ENCODE measurements at regions not wholly inside any gene's neighbourhood (a gene's known extent, or its start where the extent isn't known, plus 50 kb on each side); places are given as distances from the start of the nearest gene placed in this dataset.
A peak's percentile ranks its signal among the peaks of the same experiment; 100 is the strongest.

DNA sequence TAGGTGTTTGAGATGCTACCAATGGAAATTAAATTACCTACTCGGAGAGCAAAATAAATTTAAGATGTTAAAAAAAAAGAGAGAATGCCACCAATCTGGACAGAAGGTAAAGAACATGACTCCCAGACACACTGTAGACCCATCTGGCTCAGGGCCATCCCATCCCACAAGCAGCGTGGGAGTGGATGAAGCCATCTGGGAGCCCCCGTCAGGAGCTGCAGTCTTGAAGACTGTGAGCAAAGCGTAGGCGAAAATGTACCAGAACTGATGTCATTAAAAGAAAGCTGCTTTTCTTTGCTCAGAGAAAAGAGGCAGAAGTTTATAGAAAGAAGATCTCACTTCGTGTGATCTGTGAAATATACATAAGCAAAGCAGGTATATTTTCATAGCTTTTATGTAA, 815.7 kb downstream of the QKI start:
- Histone ChIP-seq H3K9me3 (ENCODE audit: control insufficient read depth, low read depth, low read length) (no peaks in the 10 kb centered on the region), H3K36me3 (ENCODE audit: control insufficient read depth, insufficient read depth, low read length) (no peaks in the 10 kb centered on the region), H3K4me1 (ENCODE audit: control insufficient read depth, insufficient read depth, low read length) (no peaks in the 10 kb centered on the region), H3K27ac (ENCODE audit: low read length) (no peak overlapping the region), H3K4me3 (ENCODE audit: low read length) (no peak overlapping the region), H3K27me3 (ENCODE audit: control insufficient read depth, insufficient read depth, low read length) (no peaks in the 10 kb centered on the region)
- DNase-seq = no peak
- 87% methylated on average over 4 of the region's 6 CpGs for WGBS (ENCODE audit: insufficient coverage, low lambda C conversion rate)

DNA sequence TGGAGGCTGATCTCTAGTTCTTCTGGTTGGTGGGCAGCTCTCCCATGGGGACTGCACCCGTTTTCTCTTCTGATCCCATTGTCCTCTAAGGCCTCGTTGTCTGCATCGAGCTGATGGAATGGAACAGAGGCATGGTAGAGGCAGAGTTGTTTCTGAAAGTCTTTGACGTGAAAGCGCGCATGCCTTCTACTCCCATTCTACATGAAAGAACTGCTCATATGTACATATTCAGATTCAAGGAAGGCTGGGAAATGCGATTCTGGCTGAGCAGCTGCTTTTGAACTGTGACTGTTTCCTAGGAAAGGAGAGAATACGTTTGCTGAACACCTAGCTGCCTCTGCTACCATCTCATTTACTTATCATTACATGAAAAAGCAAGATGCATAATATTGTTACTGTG, 815.2 kb downstream of the QKI start:
- no CpG with 5 or more reads among the region's 8 CpGs for WGBS (ENCODE audit: insufficient coverage, low lambda C conversion rate)
- Histone ChIP-seq H3K27ac (ENCODE audit: low read length) (no peak overlapping the region), H3K36me3 (ENCODE audit: control insufficient read depth, insufficient read depth, low read length) (no peaks in the 10 kb centered on the region), H3K9me3 (ENCODE audit: control insufficient read depth, low read depth, low read length) (no peaks in the 10 kb centered on the region), H3K27me3 (ENCODE audit: control insufficient read depth, insufficient read depth, low read length) (no peaks in the 10 kb centered on the region), H3K4me1 (ENCODE audit: control insufficient read depth, insufficient read depth, low read length) (no peaks in the 10 kb centered on the region), H3K4me3 (ENCODE audit: low read length) (no peak overlapping the region)
- DNase-seq = no peak

DNA sequence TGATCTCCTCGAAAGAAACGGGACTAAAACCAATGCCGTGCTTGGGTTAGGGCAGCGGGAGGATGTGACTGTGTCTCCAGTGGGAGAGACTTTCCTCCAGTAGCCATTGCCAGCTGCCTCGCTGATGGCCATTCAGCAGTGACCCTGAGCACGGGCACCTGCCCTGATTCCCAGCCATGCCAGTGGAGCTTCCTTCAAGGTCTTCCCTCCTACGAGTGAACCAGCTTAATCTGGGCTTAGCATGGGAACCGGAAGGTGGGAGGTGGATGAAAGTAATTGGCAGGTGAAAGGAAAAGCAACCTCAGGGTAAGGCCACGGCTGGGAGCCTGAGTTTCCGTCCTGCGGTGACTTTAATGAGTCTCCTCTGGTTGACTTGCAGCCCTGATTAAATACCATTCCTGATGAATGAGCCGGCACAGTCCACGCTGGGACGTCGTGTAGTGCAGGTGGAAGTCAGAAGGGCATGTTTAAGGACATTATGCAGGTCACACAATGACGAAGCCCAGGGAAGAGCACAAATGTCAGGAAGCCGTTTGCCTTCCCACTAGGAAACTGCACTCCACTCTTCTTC, 813.5 kb downstream of the QKI start:
- no CpG with 5 or more reads among the region's 17 CpGs for WGBS (ENCODE audit: insufficient coverage, low lambda C conversion rate)
- DNase-seq = no peak
- no peak overlapping the region for H3K4me3 ChIP-seq (ENCODE audit: low read length)
- H3K27me3 ChIP-seq (ENCODE audit: control insufficient read depth, insufficient read depth, low read length) = no peaks in the 10 kb centered on the region
- H3K9me3 ChIP-seq (ENCODE audit: control insufficient read depth, low read depth, low read length) = no peaks in the 10 kb centered on the region
- H3K4me1 ChIP-seq (ENCODE audit: control insufficient read depth, insufficient read depth, low read length) = no peaks in the 10 kb centered on the region
- no peaks in the 10 kb centered on the region for H3K36me3 ChIP-seq (ENCODE audit: control insufficient read depth, insufficient read depth, low read length)
- no peak overlapping the region for H3K27ac ChIP-seq (ENCODE audit: low read length)

DNA sequence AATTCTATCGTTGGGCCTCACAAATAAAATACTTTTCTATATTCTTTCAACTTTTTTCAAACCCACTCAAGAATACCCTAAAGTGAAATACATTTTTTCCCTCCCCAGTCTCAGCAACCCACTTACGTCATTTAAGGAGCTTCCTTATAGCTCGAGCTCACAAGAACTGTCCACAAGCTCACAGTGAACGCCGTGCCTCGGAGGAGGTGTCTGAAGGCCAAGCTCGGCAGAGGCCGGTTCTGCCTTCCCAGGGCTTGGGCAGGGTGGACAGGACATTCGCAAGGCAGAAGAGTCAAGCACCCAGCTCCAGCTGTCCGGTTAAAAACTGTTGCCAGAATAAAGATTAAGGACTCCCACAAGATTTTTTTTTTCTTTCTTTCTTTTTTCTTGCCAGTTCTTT, 802.3 kb downstream of the QKI start:
- H3K9me3 ChIP-seq (ENCODE audit: control insufficient read depth, low read depth, low read length) = no peaks in the 10 kb centered on the region
- H3K27me3 ChIP-seq (ENCODE audit: control insufficient read depth, insufficient read depth, low read length) = no peaks in the 10 kb centered on the region
- no peak overlapping the region for H3K4me3 ChIP-seq (ENCODE audit: low read length)
- H3K4me1 ChIP-seq (ENCODE audit: control insufficient read depth, insufficient read depth, low read length) = no peaks in the 10 kb centered on the region
- no peak overlapping the region for H3K27ac ChIP-seq (ENCODE audit: low read length)
- WGBS (ENCODE audit: insufficient coverage, low lambda C conversion rate) = 67% methylated on average over 1 of the region's 10 CpGs
- no peaks in the 10 kb centered on the region for H3K36me3 ChIP-seq (ENCODE audit: control insufficient read depth, insufficient read depth, low read length)
- peak in 1 of 2 donors; percentile 3 for DNase-seq

DNA sequence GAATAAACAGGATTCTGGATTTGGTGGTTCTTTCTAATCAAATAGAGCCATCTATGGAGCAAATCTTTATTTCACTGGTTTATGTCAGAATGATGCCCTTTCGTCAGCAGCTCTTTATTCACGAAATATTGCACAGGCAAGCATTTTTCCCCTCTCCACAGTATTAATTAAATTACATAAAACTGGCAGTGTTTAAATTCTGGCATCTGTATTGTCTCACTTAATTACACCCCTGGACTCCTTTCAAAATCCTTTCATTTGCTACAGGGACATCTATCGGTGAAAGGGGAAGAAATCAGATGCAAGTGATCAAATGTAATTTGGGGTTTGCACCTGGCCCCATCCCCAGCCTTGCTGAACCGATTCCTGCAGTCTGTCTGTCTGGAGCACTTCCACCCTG, 801.9 kb downstream of the QKI start:
- 80% methylated on average over 1 of the region's 4 CpGs for WGBS (ENCODE audit: insufficient coverage, low lambda C conversion rate)
- no peak overlapping the region for H3K27ac ChIP-seq (ENCODE audit: low read length)
- H3K36me3 ChIP-seq (ENCODE audit: control insufficient read depth, insufficient read depth, low read length) = no peaks in the 10 kb centered on the region
- DNase-seq = peak in 1 of 2 donors; percentile 2
- no peaks in the 10 kb centered on the region for H3K27me3 ChIP-seq (ENCODE audit: control insufficient read depth, insufficient read depth, low read length)
- H3K9me3 ChIP-seq (ENCODE audit: control insufficient read depth, low read depth, low read length) = no peaks in the 10 kb centered on the region
- no peak overlapping the region for H3K4me3 ChIP-seq (ENCODE audit: low read length)
- H3K4me1 ChIP-seq (ENCODE audit: control insufficient read depth, insufficient read depth, low read length) = no peaks in the 10 kb centered on the region

DNA sequence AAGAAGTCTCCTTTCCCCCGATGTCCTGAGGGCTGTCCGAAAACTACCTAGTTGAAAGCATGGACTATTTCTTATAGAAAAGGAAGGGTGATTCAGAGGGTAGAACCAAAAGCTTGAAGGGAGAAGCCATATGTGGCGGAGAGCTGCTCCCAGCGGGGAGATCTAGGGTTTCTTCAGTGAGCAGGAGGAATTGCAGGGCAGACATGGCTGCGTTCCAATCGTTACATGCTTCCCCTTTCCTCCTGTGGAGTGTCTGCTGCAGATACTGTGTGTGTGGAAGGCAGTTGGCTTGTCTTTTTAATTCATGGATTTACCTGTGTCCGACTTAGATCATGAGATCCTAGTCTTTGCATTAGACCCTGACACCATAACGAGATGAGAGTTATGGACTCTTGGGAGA, 799.5 kb downstream of the QKI start:
- H3K9me3 ChIP-seq (ENCODE audit: control insufficient read depth, low read depth, low read length) = no peaks in the 10 kb centered on the region
- no peak for DNase-seq
- H3K4me3 ChIP-seq (ENCODE audit: low read length) = no peak overlapping the region
- no peaks in the 10 kb centered on the region for H3K4me1 ChIP-seq (ENCODE audit: control insufficient read depth, insufficient read depth, low read length)
- no peaks in the 10 kb centered on the region for H3K27me3 ChIP-seq (ENCODE audit: control insufficient read depth, insufficient read depth, low read length)
- no CpG with 5 or more reads among the region's 8 CpGs for WGBS (ENCODE audit: insufficient coverage, low lambda C conversion rate)
- no peaks in the 10 kb centered on the region for H3K36me3 ChIP-seq (ENCODE audit: control insufficient read depth, insufficient read depth, low read length)
- H3K27ac ChIP-seq (ENCODE audit: low read length) = no peak overlapping the region

DNA sequence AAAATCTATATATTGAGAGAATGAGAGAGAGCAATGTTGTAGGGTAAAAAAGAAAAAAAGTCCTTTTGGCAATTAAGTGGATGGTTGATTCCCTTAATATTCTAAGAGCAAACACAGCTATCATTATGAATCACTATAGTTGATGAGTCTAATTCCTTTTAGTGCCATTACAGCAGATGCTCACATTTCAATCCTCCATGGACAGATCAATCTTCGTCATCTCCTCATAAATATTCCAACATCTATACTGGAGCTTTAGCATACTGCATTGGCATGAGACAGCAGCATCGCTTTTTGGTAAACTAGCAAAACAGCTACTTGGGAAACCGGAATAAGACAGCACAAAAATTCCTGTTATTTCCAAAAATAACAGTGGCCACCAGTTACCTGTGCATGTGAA, 796.7 kb downstream of the QKI start:
- Histone ChIP-seq H3K9me3 (ENCODE audit: control insufficient read depth, low read depth, low read length) (no peaks in the 10 kb centered on the region), H3K4me3 (ENCODE audit: low read length) (no peak overlapping the region), H3K36me3 (ENCODE audit: control insufficient read depth, insufficient read depth, low read length) (no peaks in the 10 kb centered on the region), H3K27me3 (ENCODE audit: control insufficient read depth, insufficient read depth, low read length) (no peaks in the 10 kb centered on the region), H3K27ac (ENCODE audit: low read length) (no peak overlapping the region), H3K4me1 (ENCODE audit: control insufficient read depth, insufficient read depth, low read length) (no peaks in the 10 kb centered on the region)
- DNase-seq = no peak
- WGBS (ENCODE audit: insufficient coverage, low lambda C conversion rate) = 100% methylated on average over 1 of the region's 3 CpGs

DNA sequence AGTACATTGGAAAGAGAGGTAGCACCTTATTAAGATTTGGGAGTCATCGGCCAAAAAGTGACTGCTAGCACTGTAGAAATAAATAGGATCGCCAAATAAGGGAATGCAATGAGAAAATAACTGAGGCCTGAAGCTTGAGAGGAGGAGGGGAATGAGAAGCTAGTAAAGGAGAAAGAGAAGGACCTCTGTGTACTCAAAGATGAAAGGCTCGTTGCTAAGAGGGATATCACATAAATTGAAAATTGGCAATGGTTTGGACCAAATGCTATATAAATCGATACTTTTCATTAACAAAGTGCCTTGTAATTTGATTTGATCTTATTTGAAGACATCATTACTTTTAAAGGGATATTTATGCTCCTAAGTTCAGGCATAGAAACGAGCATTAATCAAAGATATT, 796.3 kb downstream of the QKI start:
- DNase-seq = no peak
- H3K27me3 ChIP-seq (ENCODE audit: control insufficient read depth, insufficient read depth, low read length) = no peaks in the 10 kb centered on the region
- no peaks in the 10 kb centered on the region for H3K4me1 ChIP-seq (ENCODE audit: control insufficient read depth, insufficient read depth, low read length)
- H3K36me3 ChIP-seq (ENCODE audit: control insufficient read depth, insufficient read depth, low read length) = no peaks in the 10 kb centered on the region
- no peaks in the 10 kb centered on the region for H3K9me3 ChIP-seq (ENCODE audit: control insufficient read depth, low read depth, low read length)
- 86% methylated on average over 3 of the region's 5 CpGs for WGBS (ENCODE audit: insufficient coverage, low lambda C conversion rate)
- H3K27ac ChIP-seq (ENCODE audit: low read length) = no peak overlapping the region
- no peak overlapping the region for H3K4me3 ChIP-seq (ENCODE audit: low read length)

DNA sequence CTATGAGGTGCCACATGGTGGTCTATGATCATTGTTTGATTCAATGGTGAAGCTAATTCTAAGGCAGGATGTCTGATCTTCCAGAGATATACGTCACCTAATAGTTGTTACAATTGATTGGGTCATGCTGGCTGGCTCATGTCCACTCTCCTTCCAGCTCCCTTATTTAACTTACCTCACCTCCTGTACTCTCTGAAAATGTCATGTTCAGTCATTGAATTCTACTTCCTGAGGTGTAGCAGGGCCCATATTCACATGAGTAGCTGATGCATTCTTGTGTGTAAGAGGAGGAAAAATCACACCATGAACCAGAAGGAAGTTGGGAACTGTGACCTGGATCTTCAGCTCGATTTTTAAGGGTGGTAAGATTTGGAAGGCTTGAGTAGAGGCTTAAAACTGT, 795.8 kb downstream of the QKI start:
- no peak for DNase-seq
- no peak overlapping the region for H3K27ac ChIP-seq (ENCODE audit: low read length)
- H3K9me3 ChIP-seq (ENCODE audit: control insufficient read depth, low read depth, low read length) = no peaks in the 10 kb centered on the region
- H3K27me3 ChIP-seq (ENCODE audit: control insufficient read depth, insufficient read depth, low read length) = no peaks in the 10 kb centered on the region
- no peak overlapping the region for H3K4me3 ChIP-seq (ENCODE audit: low read length)
- no peaks in the 10 kb centered on the region for H3K36me3 ChIP-seq (ENCODE audit: control insufficient read depth, insufficient read depth, low read length)
- WGBS (ENCODE audit: insufficient coverage, low lambda C conversion rate) = 75% methylated on average over 1 of the region's 2 CpGs
- H3K4me1 ChIP-seq (ENCODE audit: control insufficient read depth, insufficient read depth, low read length) = no peaks in the 10 kb centered on the region

DNA sequence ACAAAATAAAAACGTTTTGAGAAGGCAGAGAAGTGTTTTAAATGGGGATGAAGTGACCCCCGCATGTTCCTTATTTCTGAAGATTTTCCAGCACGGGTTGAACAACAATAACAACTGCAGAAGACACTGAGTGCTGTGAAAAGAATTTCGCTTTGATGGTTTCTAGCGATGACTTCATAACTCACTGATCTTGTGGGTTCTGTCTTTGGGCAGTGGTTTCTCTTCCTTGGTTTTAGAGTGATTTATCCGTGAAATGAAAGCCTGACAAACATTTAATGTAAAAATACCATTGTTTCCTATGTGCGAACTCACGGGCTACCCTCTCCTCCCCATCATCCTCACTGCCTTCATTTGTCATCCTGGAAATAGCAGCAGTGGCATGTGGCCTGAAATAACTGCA, 793.9 kb downstream of the QKI start:
- Histone ChIP-seq H3K4me3 (ENCODE audit: low read length) (no peak overlapping the region), H3K27ac (ENCODE audit: low read length) (no peak overlapping the region), H3K9me3 (ENCODE audit: control insufficient read depth, low read depth, low read length) (no peaks in the 10 kb centered on the region), H3K36me3 (ENCODE audit: control insufficient read depth, insufficient read depth, low read length) (no peaks in the 10 kb centered on the region), H3K27me3 (ENCODE audit: control insufficient read depth, insufficient read depth, low read length) (no peaks in the 10 kb centered on the region), H3K4me1 (ENCODE audit: control insufficient read depth, insufficient read depth, low read length) (no peaks in the 10 kb centered on the region)
- DNase-seq = no peak
- 49% methylated on average over 4 of the region's 8 CpGs for WGBS (ENCODE audit: insufficient coverage, low lambda C conversion rate)

DNA sequence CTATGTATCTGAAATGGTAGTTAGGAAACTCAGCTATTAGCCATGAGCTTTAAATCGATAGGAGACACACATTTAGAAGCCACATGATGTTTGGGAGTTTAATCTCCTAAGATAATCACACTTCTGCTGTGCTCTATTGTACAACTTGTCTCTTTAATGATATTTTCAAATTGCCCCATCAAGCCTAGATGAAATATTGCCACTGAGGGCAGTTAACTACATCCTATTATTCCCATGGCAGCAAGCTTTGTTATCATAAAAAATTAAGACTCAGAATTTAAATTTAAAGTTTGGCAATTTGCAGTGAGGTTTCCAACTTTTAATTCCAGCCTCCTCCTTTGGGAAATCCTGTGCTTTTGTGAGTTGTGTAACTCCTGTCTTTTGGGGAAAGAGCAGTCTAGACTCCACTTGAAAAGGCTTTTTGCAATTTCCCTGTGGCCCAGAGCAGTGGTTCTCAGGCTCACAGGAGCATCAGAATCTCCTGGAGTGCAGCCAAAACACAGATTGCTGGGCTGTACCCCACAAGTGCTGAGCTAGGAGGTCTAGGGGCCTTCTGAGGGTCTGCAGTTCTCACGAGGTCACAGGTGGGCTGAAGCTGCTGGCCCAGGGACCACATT, 792.4 kb downstream of the QKI start:
- H3K36me3 ChIP-seq (ENCODE audit: control insufficient read depth, insufficient read depth, low read length) = no peaks in the 10 kb centered on the region
- H3K4me1 ChIP-seq (ENCODE audit: control insufficient read depth, insufficient read depth, low read length) = no peaks in the 10 kb centered on the region
- no peak overlapping the region for H3K4me3 ChIP-seq (ENCODE audit: low read length)
- H3K9me3 ChIP-seq (ENCODE audit: control insufficient read depth, low read depth, low read length) = no peaks in the 10 kb centered on the region
- 67% methylated on average over 1 of the region's 2 CpGs for WGBS (ENCODE audit: insufficient coverage, low lambda C conversion rate)
- no peak for DNase-seq
- H3K27ac ChIP-seq (ENCODE audit: low read length) = no peak overlapping the region
- no peaks in the 10 kb centered on the region for H3K27me3 ChIP-seq (ENCODE audit: control insufficient read depth, insufficient read depth, low read length)
